ENCODE measurements at regions not wholly inside any gene's neighbourhood (a gene's known extent, or its start where the extent isn't known, plus 50 kb on each side); places are given as distances from the start of the nearest gene placed in this dataset.

- BruUV-seq (replicated peaks): no TSS peak
- TF ChIP-seq EZH2 (IDR thresholded peaks at IDR 0.05; ENCODE audit: low read length, unreplicated experiment) (no peak), CTCF (conservative IDR thresholded peaks at IDR 0.05; ENCODE audit: low read depth, low read length) (no peak), EZH2phosphoT487 (IDR thresholded peaks at IDR 0.05; ENCODE audit: borderline replicate concordance, low read length) (no peak)
- DNase-seq (no peak), ATAC-seq (no peak)
- POLR2A ChIA-PET (ENCODE audit: unreplicated experiment): no interaction called here
- Histone ChIP-seq H3K9me2 (replicated peaks; ENCODE audit: low read length) (no peaks in the 10 kb centered on the region), H3K4me3 (ENCODE audit: low read length) (no peak overlapping the region), H2AFZ (ENCODE audit: low read length) (no peak overlapping the region), H3F3A (ENCODE audit: low read length, unreplicated experiment) (no peaks in the 10 kb centered on the region), H3K79me2 (ENCODE audit: low read length) (no peaks in the 10 kb centered on the region), H3K4me2 (ENCODE audit: low read length) (no peak overlapping the region), H3K9ac (ENCODE audit: low read length) (no peak overlapping the region), H3K27me3 (ENCODE audit: low read length) (no peaks in the 10 kb centered on the region), H3K4me1 (ENCODE audit: insufficient read depth, low read length) (no peaks in the 10 kb centered on the region), H3K36me3 (ENCODE audit: low read depth, low read length) (no peaks in the 10 kb centered on the region), H3K27ac (ENCODE audit: low read length) (no peak overlapping the region), H3K9me3 (ENCODE audit: low read length) (no peaks in the 10 kb centered on the region), H4K20me1 (ENCODE audit: low read length) (no peaks in the 10 kb centered on the region)
- CTCF ChIA-PET: no interaction called here
- intact Hi-C loops (cut with micrococcal nuclease): no loop called here
Observed at GRCh38 chr10:4456776-4457175, 369.2 kb upstream of the AKR1E2 start.

GRCh38 chr10:4456279-4456678, 369.7 kb upstream of the AKR1E2 start:
- intact Hi-C loops (cut with micrococcal nuclease): no loop called here
- BruUV-seq (replicated peaks): no TSS peak

GRCh38 chr10:4453950-4454349, 372.1 kb upstream of the AKR1E2 start:
- no peak overlapping the region for H2AFZ ChIP-seq (ENCODE audit: low read length)
- no peak for TF ChIP-seq CTCF (conservative IDR thresholded peaks at IDR 0.05; ENCODE audit: low read depth, low read length)
- no peak for TF ChIP-seq EZH2 (IDR thresholded peaks at IDR 0.05; ENCODE audit: low read length, unreplicated experiment)
- TF ChIP-seq EZH2phosphoT487 (IDR thresholded peaks at IDR 0.05; ENCODE audit: borderline replicate concordance, low read length): no peak
- no peak overlapping the region for H3K4me3 ChIP-seq (ENCODE audit: low read length)
- H3K27ac ChIP-seq (ENCODE audit: low read length): no peak overlapping the region
- no peaks in the 10 kb centered on the region for H3K4me1 ChIP-seq (ENCODE audit: insufficient read depth, low read length)
- no peaks in the 10 kb centered on the region for H4K20me1 ChIP-seq (ENCODE audit: low read length)
- ATAC-seq (no peak), DNase-seq (no peak)
- H3K9me2 ChIP-seq (replicated peaks; ENCODE audit: low read length): no peaks in the 10 kb centered on the region
- no peak overlapping the region for H3K4me2 ChIP-seq (ENCODE audit: low read length)
- ChIA-PET POLR2A (ENCODE audit: unreplicated experiment) (no interaction called here), CTCF (no interaction called here)
- BruUV-seq (replicated peaks): no TSS peak
- intact Hi-C loops (cut with micrococcal nuclease): no loop called here
- H3K79me2 ChIP-seq (ENCODE audit: low read length): no peaks in the 10 kb centered on the region
- no peaks in the 10 kb centered on the region for H3K27me3 ChIP-seq (ENCODE audit: low read length)
- H3K36me3 ChIP-seq (ENCODE audit: low read depth, low read length): no peaks in the 10 kb centered on the region
- H3K9me3 ChIP-seq (ENCODE audit: low read length): no peaks in the 10 kb centered on the region
- H3K9ac ChIP-seq (ENCODE audit: low read length): no peak overlapping the region
- no peaks in the 10 kb centered on the region for H3F3A ChIP-seq (ENCODE audit: low read length, unreplicated experiment)

More at GRCh38 chr10:4456279-4456678, 369.7 kb upstream of the AKR1E2 start:
- Histone ChIP-seq H3K9me3 (ENCODE audit: low read length) (no peaks in the 10 kb centered on the region), H3K27ac (ENCODE audit: low read length) (no peak overlapping the region), H3K4me3 (ENCODE audit: low read length) (no peak overlapping the region), H3K36me3 (ENCODE audit: low read depth, low read length) (no peaks in the 10 kb centered on the region), H3K79me2 (ENCODE audit: low read length) (no peaks in the 10 kb centered on the region), H3F3A (ENCODE audit: low read length, unreplicated experiment) (no peaks in the 10 kb centered on the region), H3K4me1 (ENCODE audit: insufficient read depth, low read length) (no peaks in the 10 kb centered on the region), H3K4me2 (ENCODE audit: low read length) (no peak overlapping the region), H2AFZ (ENCODE audit: low read length) (no peak overlapping the region), H3K27me3 (ENCODE audit: low read length) (no peaks in the 10 kb centered on the region), H3K9me2 (replicated peaks; ENCODE audit: low read length) (no peaks in the 10 kb centered on the region), H3K9ac (ENCODE audit: low read length) (no peak overlapping the region), H4K20me1 (ENCODE audit: low read length) (no peaks in the 10 kb centered on the region)
- ATAC-seq (no peak), DNase-seq (no peak)
- ChIA-PET POLR2A (ENCODE audit: unreplicated experiment) (no interaction called here), CTCF (no interaction called here)
- no peak for TF ChIP-seq EZH2 (IDR thresholded peaks at IDR 0.05; ENCODE audit: low read length, unreplicated experiment)

Measured in PC-3 (cell line).